NCI-H446 (cell line): ENCODE measurements at regions not wholly inside any gene's neighbourhood (a gene's known extent, or its start where the extent isn't known, plus 50 kb on each side); places are given as distances from the start of the nearest gene placed in this dataset.
"Not testable (repeated sequence)": the region's sequence is repeated elsewhere in the genome, so short reads cannot be mapped to it uniquely, and the experiment has no call there.

Source experiments
- DNase-seq, 2 experiments: peaks; one replicate each; lab custom pipeline; 2025; lab: John Stamatoyannopoulos, UW

DNA sequence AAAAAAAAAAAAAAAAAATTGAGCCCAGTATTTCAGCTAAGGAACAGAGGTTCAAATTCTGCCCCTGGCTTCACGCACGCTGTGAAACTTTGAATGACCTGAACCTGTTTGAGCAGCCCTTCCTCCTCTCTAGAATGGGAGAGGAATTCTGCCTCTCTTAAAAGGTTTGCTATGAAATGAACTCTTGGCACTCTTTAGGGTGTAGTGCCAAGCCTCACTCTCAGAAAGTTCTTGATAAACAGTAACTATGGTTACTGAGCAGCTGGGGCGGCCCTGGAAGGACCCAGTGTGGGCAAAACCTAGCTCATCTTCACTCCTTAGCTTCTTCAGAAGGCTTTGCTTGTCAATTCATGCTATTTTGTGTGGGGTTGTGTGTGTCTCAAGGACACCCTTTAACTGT is 73.7 kb downstream of the GEMIN8 start:
- no peak for DNase-seq

DNA sequence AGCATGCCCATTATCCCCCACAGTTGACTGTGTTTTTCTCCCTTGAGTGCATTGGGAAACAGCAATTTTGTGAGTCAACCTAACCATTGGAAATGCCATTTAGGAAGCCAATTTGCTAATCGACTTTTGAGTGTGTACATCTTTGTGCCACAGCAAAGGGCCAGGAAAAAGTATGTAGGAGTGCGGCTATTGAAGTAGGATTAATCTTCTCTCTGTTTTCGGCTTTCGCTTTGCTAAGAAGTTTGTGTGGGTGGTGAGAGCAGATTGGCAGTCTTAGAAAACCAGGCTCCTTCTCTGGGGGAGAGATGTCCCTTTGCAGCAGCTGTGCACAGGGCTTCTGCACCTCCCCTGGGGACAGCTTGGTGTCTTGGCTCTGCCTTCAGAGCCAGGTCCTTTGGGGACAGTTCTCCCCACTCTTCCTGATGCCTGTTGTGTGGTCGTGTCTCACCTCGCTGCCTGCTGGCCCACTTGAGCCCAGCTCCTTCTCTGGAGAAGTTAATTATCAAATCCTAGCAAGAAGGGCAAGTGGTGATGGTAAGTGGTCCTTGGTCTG is 74.5 kb downstream of the GEMIN8 start:
- no peak for DNase-seq

DNA sequence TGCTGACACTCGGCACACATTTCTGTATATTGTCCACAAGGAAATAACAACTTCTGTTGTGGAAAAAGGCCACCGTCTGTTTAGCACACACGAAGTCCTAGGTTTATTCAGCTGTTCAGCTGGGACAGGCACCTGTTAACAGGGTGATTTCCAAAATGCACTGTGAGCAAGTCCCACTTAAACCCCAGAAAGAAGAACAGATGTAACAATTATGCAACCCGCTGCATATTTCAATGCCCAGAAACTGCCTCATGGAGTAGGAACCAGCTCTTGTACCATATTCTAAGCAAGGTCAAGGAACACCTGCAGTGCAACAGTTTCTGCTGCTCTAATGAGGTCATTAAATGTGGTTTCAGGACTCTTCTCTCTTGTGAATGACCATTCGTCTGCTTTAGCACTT is 77.1 kb downstream of the GEMIN8 start:
- no peak for DNase-seq

DNA sequence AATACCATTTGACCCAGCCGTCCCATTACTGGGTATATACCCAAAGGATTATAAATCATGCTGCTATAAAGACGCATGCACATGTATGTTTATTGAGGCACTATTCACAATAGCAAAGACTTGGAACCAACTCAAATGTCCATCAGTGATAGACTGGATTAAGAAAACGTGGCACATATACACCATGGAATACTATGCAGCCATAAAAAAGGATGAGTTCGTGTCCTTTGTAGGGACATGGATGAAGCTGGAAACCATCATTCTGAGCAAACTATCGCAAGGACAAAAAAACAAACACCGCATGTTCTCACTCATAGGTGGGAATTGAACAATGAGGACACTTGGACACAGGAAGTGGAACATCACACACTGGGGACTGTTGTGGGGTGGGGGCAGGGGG is 83.5 kb downstream of the GEMIN8 start:
- DNase-seq, result not testable (repeated sequence)

DNA sequence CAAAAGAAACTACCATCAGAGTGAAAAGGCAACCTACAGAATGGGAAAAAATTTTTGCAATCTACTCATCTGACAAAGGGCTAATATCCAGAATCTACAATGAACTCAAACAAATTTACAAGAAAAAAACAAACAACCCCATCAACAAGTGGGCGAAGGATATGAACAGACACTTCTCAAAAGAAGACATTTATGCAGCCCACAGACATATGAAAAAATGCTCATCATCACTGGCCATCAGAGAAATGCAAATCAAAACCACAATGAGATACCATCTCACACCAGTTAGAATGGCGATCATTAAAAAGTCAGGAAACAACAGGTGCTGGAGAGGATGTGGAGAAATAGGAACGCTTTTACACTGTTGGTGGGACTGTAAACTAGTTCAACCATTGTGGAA is 83.9 kb downstream of the GEMIN8 start:
- not testable (repeated sequence) for DNase-seq

DNA sequence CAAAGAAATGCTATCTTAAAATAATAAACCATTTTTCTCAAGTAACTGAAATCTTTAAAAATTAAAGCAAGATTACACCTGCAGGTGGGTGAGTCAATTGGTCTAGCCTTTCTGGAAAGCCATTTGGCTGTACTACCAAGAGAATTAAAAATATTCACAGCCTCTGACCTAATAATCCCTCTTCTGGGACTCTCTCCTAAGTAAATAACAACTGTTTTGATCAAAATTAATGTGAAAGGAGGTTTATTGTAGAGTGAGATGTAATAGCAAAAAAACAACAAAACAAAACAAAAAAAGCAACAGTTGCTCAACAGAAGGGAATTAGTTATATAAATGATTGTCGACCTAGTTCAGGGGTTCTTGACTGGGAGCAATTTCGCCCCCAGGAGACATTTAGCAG is 89.0 kb downstream of the GEMIN8 start:
- no peak for DNase-seq

DNA sequence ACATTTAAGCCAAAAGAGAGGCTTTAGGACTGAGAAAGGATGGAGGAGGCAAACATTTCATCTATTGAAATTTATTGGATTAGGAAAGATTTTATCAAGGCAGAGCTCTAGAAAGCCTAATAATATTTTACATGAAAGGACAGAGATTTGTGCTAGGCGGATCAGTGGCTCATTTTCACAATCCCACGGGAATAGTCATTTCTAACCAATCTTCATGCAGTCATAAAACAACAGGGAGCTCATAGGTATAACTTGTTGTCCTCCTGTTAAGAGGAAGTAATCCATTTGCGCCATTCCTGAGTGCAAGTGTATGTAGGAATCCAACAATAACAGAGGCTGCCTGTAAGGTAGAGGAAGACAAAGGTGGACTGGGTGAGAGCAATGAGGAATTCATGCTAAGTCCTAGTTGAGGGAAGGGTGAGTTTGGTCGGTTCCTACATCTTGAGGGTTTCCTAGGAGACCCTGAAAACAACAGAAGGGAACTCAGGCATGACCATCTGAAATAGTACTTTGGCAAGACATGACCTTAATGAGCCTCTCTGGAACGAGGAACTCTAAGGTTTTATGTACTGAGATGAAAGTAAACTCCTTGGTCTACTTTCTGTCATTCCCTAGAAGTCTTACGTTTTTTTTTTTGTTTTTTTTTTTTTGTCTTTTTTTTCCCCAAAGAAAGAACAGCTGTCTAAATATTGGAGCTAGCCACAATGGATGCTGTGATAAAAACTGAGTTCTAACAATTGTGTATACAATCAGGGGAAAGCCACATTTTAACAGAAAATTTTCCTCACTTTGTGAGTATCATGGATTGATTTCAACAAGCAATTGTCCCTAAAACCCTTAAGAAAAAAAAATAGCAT is 89.7 kb downstream of the GEMIN8 start:
- no peak for DNase-seq

DNA sequence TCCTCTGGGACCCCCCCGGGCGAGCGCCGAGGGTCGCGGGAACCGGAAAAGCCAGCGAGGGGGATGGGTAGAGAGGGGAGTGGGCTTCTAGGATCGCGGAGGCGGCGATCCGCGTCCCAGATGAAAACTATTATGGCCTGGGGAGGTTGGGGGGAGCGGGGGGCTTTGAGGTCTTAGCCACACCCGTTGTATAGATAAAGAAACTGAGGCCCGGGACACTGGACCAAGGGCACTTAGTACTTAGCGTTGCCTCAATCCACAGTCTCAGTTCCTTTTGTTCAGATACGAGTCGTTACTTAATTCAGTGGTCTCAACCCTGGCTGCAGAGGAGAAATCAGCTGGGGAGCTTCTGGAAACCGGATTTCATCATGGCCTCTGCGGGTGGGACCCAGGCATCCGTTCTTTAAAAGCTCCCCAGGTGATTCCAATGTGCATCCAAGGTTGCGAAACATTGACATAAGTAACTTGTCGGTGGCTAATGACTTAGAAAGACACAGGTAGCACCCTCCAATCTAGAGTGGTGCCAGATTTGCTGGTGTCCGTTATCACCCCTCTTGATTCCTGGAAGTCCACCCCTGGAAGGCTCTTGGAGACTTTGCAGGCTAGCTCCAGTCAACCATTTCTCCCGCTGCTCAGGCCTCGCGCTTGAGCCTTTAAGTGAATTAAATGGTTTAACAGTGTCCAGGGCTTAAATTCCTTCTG is 90.7 kb downstream of the GEMIN8 start:
- DNase-seq, result no peak

DNA sequence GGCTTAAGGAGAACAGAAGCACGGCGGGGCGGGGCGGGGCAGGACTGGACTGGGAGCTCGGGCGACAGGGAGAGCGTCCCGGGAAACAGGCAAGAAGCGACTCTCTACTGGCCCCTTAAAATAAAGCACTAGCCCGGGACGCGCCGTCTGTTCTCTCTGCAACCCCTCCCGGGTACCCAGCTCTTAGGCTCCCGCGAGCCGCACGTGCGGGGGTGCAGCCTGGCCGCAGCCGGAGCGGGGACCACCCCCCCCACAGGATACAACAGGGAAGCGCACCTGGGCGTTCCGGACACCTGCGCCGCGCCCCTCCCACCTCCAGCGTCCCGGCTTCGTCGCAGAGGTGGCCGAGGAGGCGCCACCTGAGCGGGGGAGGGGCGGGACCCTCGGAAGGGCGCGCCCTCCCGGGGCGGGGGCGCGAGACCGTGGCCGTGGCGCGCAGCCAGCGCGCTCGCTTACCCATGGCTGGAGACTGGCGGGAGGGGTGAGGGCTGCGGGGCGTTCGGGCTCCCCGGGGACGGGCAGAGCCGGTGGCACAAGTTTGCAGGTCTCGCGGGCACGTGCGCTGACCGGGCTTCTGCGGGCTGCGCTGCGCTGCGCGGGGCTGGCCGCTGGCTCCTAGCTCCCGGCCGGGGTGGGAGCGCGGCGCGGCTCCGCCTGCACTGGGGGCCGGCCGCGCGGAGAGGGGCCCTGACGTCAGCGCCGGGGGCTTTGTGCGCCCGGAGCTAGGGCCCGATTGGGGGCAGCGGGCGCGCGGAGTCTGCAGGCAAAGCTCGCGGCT is 91.5 kb downstream of the GEMIN8 start:
- DNase-seq, result peak in 1 of 2 experiments; percentile 45

DNA sequence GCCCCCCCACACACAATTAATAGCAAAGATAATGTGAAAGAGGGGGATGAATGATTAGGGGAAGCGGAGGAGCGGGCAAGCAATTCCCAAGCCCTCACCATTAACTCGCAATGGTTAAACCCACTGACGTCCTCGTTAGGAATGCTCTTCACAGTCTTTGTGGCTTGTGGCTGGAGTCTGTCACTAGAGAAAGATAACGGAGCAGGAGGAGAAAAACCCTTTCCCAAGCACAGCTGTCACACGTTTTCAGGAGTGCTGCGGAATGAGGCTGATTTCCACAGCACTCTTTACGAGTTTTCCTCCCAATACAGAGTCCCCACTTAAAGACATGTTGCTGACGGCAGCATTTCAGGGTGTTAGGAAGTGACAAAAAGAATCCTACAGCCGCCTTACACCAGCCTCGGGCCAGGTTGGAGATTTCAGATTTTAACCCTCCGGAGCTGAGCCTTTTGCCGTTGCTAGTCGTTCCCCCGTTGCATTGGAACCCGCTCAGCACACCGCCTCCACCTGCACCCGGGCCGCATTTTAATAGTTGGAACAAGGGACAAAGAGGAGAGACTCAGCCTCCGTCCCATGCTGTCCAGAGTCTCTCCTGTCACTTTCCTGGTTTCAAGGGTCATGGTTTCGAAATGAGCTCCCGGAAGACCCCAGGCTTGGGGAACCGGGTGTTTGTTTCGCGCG is 92.2 kb downstream of the GEMIN8 start:
- DNase-seq, result peak in 1 of 2 experiments; percentile 9

DNA sequence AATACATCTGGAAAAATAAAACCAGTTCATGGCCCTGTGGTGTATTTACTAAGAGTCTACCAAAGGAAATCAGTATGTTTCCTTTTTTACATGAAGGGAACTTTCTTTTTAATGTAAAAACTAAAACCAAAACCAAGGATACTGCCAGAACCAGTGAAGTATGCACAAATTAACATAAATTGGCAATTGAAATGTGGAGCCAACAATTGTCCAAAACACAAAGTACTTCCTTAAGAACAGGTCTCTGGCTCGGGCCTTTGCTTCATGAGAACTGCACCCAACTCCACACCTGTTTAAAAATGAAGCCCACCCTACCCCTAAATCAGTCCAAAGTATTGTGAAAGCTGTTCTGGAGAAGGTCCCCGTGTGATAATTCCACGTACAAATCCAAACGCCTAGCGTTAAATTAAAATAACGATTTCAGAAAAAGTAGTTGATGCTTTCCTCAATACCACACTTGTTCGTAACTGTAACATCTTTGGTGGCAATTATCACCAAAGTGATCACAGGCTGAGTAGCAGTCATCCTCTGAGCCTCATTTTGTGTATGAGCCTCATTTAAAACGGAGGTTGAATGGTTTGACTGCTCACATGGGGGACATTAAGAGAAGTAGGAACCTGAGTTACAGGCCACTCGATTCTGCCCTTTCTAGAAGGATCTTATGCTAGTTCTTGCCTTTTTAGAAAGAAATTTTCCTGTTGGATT is 93.0 kb downstream of the GEMIN8 start:
- no peak for DNase-seq

DNA sequence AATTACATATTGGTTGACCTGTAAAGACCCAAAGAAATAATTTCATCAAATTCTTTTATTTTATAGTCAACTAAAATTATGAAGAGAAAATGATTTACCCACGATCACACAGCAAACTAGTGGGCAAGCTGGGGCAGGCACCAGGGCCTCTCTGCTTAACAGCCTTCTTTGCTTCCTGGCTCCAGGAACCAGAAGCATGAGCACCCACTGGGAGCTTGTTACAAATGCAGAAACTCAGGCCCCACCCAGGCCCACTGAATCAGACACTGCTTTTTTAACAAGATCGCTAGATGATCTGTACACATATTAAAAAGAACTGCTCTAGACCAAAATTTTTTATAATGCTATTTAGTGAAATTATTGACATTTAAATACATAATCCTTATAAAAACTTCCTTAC is 95.0 kb downstream of the GEMIN8 start:
- no peak for DNase-seq

DNA sequence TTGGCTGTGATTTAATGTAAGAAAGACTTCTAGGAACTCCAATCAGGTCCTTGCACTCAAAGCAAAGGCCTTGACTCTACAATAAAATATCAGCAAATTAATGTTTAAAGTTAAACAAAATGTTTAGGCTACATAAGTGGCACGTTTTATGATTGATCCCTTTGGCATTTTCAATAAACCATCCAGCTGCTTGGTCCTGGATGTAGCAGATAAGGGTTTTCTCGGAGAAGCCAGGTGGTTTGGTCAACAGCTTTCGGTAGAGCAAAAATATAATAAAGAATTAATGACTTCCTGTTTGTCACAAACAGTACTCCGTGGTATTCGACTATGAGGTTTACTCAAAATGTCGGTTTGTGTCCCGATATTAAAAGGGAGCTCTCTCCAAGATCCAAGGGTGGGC is 95.8 kb downstream of the GEMIN8 start:
- no peak for DNase-seq

DNA sequence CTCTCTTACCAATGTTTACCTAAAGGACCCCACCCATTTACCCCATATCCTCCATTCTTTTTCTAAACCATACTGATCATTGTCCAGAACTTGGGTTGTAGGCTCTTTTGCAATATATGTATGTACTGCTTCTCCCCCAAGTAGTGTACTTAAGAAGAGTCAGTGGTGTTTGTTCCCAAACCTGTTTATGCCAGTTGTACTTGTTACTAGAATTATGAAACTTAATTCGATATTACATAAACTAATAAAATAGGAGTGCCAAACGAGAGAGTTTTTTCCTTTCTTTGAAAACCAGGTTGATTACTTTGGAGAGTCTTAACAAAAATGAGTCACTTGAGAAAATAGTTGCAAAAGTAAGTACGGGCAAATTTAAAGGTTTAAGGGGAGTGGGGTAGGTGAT is 96.3 kb downstream of the GEMIN8 start:
- no peak for DNase-seq

DNA sequence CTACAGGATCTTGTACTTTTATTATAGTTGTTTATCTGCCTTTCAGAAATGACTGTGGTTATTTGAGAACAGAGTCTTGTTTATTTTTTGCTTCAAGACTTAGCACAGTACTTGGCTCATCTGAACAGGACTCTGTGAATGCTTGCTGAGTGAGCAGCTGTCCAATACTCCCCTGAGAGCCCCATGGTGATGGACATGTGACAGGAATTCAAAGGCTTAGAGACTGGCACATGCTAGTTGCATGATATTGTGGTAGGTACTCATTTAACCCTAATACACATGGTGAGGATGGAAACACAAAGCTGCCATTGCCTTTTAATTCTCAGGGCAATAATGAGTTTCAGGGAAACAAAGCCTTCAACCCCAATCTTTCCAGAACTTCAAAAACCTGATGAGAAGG is 97.3 kb downstream of the GEMIN8 start:
- peak in 1 of 2 experiments; percentile 14 for DNase-seq

DNA sequence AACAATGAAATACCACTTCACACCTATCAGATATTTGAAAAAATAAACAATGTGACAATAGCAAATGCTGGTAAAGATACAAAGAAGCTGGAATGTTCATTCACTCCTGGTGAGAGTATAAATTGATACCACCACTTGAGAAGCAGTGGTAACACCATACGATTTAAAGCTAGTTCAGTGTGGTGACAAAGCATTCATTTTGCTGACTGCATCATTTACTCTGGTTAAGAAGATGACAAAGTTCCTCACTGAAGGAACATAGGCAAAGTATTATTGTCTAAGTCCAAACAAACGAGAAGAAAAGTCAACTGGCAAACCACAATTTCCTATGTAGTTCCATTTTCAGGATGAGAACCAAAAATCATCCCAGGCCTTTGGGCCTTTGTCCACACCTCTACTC is 102.5 kb downstream of the GEMIN8 start:
- DNase-seq, result no peak

DNA sequence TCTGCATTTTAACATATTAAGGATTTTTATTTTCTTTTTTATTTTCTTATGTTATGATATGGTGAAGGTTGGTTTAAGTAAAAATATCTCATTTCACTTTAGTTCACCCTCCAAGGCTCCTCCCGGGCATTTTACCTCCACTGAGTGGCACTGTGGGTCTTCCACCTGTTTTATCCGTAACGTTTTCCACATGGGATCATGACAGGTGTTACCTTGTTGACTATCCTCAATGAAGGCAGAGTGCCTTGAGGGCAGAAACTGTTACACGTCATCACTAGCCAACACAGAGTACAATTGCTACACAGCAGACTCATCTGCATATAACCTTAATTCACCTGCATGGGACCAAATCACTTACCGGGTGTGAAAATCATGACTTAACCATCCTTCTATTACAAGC is 105.8 kb downstream of the GEMIN8 start:
- no peak for DNase-seq

DNA sequence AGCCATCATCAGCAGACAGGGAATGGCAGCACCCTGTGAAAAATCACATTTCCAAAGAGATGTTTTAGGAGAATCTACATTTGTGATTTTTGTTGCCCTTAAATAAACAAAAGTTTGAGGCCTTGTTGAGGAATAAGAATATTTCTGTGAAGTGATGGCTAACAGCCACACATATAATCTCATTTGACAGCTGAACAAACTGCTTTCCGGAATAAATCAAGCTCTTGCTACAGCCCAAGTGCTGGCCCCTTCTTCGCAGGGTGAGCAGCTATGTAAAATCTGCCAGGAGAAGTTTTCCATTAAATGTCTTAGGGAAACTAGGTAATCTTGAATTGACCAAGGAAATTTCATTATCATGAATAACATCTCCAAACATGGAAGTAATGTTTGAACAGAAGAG is 106.4 kb upstream of the GPM6B start:
- DNase-seq, result no peak

DNA sequence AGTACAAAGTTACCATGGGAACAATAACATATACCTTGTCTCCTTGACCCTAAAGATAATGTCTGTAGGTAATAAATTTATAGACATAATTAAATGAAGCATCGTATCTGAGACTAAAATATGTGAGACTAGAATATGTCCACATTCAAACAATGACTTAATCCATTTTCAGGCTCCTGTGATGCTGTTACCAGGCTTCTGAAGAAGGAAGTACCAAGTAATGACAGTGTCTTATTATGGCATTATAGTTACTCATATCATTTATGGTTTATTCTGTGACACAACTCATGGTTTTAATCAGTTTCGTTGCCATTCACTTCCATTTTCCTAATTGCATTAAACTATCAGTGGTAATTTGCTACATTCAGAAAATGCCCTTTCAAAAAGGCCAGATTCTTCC is 100.6 kb upstream of the GPM6B start:
- DNase-seq, result no peak

DNA sequence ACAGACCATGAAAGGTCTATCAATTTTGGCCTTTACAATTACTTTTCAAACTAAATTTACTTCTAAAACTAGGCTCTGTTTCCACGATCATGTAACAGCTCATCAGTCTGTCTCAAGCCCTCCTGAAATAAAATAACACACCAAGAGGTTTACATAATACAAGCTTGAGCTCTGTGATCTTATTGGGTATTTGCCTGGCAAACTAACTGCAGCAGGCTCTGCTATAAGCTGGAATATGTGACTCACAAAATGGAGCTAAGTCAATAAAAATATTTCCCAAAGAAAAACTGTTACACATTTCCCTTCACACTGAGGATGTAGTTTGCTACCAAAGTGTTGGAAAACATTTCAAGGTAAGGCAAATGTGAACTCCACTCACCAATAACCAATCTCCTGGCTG is 94.7 kb upstream of the GPM6B start:
- no peak for DNase-seq

DNA sequence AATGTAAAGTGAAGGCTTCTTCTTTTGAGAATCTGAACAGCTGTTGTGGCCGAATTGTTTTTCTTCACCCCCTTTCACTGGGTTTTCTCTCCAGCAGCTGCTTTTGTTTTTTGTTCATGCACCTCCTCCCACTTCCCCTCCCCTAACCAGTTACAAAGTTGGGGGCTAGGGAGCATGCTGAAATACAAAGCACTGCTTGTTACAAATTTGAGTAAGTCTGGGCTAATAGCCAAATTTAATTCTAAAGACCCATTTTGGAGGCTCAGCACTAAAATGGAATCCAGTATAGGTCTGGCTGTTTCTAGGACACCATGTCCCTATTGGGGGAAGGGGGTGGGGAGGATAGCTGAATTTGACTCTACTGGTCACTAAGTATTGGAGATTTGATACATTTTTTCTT is 89.2 kb upstream of the GPM6B start:
- peak in 1 of 2 experiments; percentile 24 for DNase-seq
